ENCODE measurements at regions not wholly inside any gene's neighbourhood (a gene's known extent, or its start where the extent isn't known, plus 50 kb on each side); places are given as distances from the start of the nearest gene placed in this dataset.

DNA sequence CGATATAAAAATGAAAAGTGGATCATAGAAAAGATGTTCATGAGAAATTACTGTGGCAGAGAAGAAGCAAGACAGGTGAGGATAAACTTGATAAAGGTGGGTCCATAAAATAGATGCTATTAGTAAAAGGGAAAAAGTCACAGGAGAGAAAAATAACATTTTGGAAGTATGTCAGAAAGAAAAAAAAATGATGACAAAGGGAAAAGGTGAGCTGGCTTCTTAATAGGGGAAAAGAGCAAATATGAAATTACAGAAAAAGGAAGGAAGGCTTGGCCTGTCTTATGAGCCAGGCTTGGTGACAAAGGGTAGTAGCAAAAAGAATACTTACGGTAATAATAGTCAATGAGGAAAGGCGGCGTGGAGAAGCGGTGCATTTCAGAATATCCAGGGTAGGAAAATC lies 386.1 kb downstream of the RWDD3 start:
- TF ChIP-seq EZH2 (IDR thresholded peaks at IDR 0.05; ENCODE audit: low read length, unreplicated experiment) (no peak), EZH2phosphoT487 (IDR thresholded peaks at IDR 0.05; ENCODE audit: borderline replicate concordance, low read length) (no peak)
- TF ChIP-seq, protein P1, sequence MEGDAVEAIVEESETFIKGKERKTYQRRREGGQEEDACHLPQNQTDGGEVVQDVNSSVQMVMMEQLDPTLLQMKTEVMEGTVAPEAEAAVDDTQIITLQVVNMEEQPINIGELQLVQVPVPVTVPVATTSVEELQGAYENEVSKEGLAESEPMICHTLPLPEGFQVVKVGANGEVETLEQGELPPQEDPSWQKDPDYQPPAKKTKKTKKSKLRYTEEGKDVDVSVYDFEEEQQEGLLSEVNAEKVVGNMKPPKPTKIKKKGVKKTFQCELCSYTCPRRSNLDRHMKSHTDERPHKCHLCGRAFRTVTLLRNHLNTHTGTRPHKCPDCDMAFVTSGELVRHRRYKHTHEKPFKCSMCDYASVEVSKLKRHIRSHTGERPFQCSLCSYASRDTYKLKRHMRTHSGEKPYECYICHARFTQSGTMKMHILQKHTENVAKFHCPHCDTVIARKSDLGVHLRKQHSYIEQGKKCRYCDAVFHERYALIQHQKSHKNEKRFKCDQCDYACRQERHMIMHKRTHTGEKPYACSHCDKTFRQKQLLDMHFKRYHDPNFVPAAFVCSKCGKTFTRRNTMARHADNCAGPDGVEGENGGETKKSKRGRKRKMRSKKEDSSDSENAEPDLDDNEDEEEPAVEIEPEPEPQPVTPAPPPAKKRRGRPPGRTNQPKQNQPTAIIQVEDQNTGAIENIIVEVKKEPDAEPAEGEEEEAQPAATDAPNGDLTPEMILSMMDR (conservative IDR thresholded peaks at IDR 0.05; ENCODE audit: low read depth, low read length), result no peak
